NCI-H2029 (cell line): ENCODE measurements at regions not wholly inside any gene's neighbourhood (a gene's known extent, or its start where the extent isn't known, plus 50 kb on each side); places are given as distances from the start of the nearest gene placed in this dataset.

Source experiments
- DNase-seq: peaks from one replicate; lab custom pipeline; 2025; lab: John Stamatoyannopoulos, UW

DNA sequence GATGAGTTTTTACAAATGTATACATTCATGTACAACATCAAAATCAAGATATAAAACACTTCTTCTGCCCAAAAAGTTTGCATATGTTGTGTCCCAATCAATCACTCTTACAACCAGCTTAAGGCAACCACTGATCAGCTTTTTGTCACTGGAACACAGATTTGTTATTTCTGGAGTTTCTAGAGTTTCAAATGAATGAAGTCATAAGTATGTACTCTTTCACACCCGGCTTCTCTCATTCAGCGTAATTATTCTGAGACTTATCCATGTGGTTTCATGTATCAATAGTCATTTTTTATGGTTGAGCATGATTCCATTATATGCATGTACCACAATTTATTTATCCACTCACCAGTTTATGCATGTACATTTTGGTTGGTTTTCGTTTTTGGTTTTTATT, 53.0 kb upstream of the CORO2B start:
- DNase-seq, result no peak

DNA sequence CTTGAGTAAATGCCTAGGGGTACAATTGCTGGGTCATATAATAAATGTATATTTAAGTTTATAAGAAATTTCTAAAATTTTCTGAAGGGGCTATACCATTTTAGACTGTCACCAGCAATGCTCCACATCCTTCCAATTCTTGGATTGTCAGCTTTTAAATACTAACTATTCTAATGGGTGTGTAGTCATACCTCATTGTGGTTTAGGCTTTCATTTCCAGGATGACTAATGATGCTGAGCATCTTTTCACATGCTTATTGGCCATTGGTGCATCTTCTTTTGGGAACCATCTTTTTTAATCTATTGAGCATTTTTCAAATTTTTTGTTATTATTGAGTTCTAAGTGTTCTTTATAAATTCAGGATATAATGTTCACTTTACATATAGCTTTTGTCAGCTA, 52.5 kb upstream of the CORO2B start:
- DNase-seq, result no peak

DNA sequence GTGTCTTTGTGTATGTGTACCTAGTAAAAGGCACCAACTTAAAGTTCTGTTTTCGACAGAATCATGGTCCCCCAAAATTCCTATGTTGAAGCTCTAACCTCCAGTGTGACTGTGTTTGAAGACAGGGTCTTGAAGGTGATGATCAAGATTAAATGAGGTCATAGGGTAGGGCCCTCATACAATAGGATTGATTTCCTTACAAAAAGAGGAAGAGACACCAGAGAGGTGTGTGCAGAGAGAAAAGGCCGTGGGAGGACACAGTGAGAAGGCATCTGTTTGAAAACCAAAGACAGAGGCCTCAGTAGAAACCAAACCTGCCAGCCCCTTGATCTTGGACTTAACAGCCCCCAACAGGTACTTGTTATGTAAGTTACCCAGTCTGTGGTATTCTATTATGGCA, 52.0 kb upstream of the CORO2B start:
- DNase-seq, result no peak

DNA sequence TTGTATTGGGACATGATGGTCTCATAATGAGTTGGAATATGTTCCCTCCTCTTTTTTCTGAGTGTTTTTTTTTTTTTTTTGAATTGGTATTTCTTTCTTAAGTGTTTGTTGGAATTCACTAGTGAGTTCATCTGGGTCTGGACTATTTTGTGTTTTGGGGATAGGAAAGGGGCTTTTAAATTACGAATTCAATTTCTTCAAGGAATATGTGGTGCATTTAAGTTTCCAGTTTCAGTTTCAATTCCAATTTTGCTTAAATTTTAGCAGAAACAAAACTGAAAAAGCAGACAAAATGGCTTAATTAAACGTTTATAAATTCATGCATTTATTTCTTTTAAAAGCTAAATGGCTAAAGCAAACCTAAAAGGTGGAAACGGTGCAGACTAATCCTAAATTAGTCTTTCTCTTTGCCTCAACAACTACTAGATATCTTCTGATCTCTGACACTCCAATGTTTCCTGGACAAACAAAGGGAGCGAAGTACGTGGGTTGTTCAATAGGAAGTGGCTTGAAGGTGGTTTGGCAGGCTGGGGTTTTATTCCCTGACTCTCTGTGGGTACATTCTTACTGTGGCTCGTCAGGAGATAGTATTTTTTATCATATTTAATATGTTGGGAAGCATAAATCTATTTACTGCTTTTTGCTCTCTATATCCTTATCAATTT, 50.0 kb upstream of the CORO2B start:
- DNase-seq, result no peak
